Heart left ventricle (tissue), 13 donors: ENCODE measurements at regions not wholly inside any gene's neighbourhood (a gene's known extent, or its start where the extent isn't known, plus 50 kb on each side); places are given as distances from the start of the nearest gene placed in this dataset.

ENCODE experiments used
- POLR2A ChIP-seq, 2 donors: fragments of 450-650 bp; IDR thresholded peaks; one replicate each; pipeline ENCODE4 v1.6.1; 2017; ENCODE audit warnings: antibody characterized with exemption in 2 of 2, mild to moderate bottlenecking in 2 of 2, moderate library complexity in 2 of 2
- TF ChIP-seq, protein P1 (sequence below), 12 donors: fragments of 200-600 bp; sonication (generic) in 4 of 12; IDR thresholded peaks; one replicate each; pipeline versions ENCODE4 v1.5.0 to v1.8.0; 2018 to 2022; ENCODE audit warnings: antibody characterized with exemption in 12 of 12, mild to moderate bottlenecking in 5 of 12
- donor health status: ischemic (EF 13 %, LVEDD 7.1; RV severe dilation, severe dysfunction).
- donor health status: DM: no; HTN: yes; CAD: no.
- donor health status: DM: no; HTN: no; CAD: no.
- donor health status: ischemic (EF 25% LVEDD 6.9; RV normal size, moderate dysfunction).
- donor health status: ischemic (EF 25% LVEDD 5.7; RV mildly dilated, moderate dysfunction).
- donor health status: ischemic (EF 35%, LVEDD 5.7; RV mildly dilated, moderate dysfunction).
- donor health status: nonischemic (EF 11% LVEDD 7.7; RV severe dilation, severe dysfunction).
- donor health status: DM: yes; HTN: yes; CAD: no.
- donor health status: PGD.
- donor health status: ischemic (EF 29% LVEDD 5.4; RV normal size, mild dysfunction).
- donor health status: nonischemic (EF 23%, LVEDD 6.1; RV moderate dilation, normal function).

DNA sequence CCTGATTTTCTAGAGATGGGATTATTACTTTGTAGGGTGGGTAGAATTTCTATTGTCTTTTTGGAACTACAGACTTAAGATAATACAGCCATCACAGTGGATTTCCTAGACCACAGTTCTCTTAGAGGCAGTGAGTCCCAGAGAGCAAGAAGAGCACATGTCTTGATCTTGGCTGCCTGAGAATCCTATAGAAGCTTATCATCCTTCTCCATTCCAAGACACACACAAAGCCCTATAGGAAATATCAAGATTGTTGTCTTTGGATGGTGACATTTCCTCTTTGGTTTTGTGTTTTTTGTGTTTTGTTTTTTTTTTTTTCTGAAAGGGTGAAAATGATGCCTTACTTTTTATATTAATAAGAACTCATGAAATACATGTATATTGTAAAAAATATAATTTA lies 143.1 kb downstream of the AHR start:
- TF ChIP-seq POLR2A (IDR thresholded peaks at IDR 0.05) = no peak
- TF ChIP-seq, protein P1, sequence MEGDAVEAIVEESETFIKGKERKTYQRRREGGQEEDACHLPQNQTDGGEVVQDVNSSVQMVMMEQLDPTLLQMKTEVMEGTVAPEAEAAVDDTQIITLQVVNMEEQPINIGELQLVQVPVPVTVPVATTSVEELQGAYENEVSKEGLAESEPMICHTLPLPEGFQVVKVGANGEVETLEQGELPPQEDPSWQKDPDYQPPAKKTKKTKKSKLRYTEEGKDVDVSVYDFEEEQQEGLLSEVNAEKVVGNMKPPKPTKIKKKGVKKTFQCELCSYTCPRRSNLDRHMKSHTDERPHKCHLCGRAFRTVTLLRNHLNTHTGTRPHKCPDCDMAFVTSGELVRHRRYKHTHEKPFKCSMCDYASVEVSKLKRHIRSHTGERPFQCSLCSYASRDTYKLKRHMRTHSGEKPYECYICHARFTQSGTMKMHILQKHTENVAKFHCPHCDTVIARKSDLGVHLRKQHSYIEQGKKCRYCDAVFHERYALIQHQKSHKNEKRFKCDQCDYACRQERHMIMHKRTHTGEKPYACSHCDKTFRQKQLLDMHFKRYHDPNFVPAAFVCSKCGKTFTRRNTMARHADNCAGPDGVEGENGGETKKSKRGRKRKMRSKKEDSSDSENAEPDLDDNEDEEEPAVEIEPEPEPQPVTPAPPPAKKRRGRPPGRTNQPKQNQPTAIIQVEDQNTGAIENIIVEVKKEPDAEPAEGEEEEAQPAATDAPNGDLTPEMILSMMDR (IDR thresholded peaks at IDR 0.05) = no peak
